WERI-Rb-1 (cell line): ENCODE measurements at regions not wholly inside any gene's neighbourhood (a gene's known extent, or its start where the extent isn't known, plus 50 kb on each side); places are given as distances from the start of the nearest gene placed in this dataset.
"Not testable (repeated sequence)": the region's sequence is repeated elsewhere in the genome, so short reads cannot be mapped to it uniquely, and the experiment has no call there.

Experiments used
- DNase-seq: peaks from one replicate; pipeline ENCODE4 v3.0.0-alpha.2; 2020
- H3K27ac ChIP-seq: fragments of 250-450 bp; sonication (Bioruptor Pico); 2 replicates; pipeline ENCODE4 v1.5.1; 2020; ENCODE audit warnings: mild to moderate bottlenecking, moderate library complexity
- H3K27me3 ChIP-seq: fragments of 250-450 bp; sonication (Bioruptor Pico); 2 replicates; pipeline ENCODE4 v1.5.1; 2021; ENCODE audit warnings: mild to moderate bottlenecking, low read depth, moderate library complexity; ENCODE audit not compliant: insufficient read depth, severe bottlenecking
- H3K36me3 ChIP-seq: fragments of 250-450 bp; sonication (Bioruptor Pico); 2 replicates; pipeline ENCODE4 v1.5.1; 2020; ENCODE audit warnings: mild to moderate bottlenecking, moderate library complexity
- H3K4me3 ChIP-seq: 2 replicates; pipeline ENCODE4 v1.5.1; 2011; ENCODE audit warnings: low read depth, mild to moderate bottlenecking, control low read depth, low read length
- H3K9me3 ChIP-seq: fragments of 250-450 bp; sonication (Bioruptor Pico); 2 replicates; pipeline ENCODE4 v1.5.1; 2021; ENCODE audit warnings: mild to moderate bottlenecking, moderate library complexity; ENCODE audit not compliant: severe bottlenecking

DNA sequence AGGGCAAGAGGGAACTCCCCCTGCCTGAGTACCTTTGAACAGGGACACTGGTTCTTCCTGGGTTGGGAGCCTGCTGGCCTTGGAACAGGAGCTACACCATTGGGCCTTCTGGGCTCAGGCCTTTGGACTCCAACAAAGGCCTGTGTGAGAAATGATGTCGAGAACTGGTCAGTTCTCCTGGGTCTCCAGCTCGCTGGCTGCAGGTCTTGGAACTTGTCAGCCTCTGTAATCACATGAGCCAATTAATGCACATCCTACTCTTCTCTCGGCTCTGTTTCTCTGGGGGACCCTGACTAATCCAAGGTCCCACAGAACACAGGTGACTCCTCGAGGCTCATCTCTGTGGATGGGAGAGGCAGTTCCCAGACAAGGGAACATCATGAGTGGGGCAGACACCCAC, 104.7 kb upstream of the PLGLB2 start:
- not testable (repeated sequence) for DNase-seq, H3K27me3 ChIP-seq, H3K9me3 ChIP-seq, H3K4me3 ChIP-seq, H3K27ac ChIP-seq, H3K36me3 ChIP-seq

DNA sequence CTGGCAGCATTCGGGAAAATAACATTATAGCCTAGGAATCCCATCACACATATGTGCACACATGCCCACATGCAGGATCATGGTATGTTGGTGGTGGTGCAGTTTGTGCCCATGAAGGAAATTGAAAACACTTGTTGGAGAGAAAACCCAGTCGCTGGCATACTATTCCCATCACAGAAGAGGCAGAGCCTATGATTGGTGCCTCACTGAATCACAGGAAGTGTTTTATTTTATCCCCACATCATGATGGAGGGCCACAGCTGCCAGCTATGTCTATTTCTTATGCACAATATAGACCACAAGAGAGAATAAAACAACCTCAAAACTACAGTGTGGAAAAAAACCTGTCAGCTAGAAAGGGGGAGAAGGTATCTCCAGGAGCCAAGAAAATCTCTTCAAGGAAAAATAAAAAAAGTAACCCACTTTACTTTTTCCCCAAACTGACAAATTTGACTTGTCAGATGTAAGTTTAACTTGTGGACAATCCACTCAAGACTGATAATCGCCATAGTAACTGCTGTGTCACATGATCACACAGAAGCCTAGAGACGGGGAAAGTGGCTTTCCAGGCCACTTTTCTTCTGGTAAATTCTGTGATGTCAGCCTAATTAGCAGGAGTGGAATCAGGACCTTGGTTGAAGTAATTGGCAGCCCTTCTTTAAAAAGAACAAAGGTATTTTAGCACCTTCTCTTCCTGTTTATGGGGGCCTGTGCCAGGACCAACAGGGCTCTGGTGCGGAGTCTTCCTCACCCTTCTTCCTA, 100.0 kb upstream of the PLGLB2 start:
- not testable (repeated sequence) for H3K4me3 ChIP-seq, H3K36me3 ChIP-seq, H3K9me3 ChIP-seq, DNase-seq, H3K27me3 ChIP-seq, H3K27ac ChIP-seq

DNA sequence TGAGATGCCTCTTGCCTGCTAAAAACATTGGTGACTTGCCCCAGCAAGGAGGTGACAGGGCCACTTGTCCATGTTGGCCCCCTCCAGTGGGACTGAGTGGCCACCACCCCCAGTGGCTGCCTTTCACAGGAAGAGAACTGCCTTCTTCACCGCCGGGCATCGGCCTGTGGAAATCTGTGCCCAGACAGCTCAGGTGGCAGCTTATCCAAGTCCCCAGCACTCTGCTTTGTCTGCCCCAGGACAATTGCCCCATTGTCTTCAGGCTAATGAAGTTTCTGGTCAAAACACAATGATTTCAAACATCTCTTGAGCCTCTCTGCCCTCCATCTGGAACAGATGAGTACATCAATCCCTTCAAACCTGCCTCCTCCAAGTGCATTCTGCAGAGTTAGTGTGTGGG, 99.1 kb upstream of the PLGLB2 start:
- not testable (repeated sequence) for H3K27ac ChIP-seq, H3K4me3 ChIP-seq, H3K36me3 ChIP-seq, H3K9me3 ChIP-seq, DNase-seq, H3K27me3 ChIP-seq

GRCh38 chr2:87649871-87650270, 98.0 kb upstream of the PLGLB2 start:
- H3K36me3 ChIP-seq, H3K27ac ChIP-seq, H3K9me3 ChIP-seq, DNase-seq, H3K27me3 ChIP-seq, H3K4me3 ChIP-seq: not testable (repeated sequence)

DNA sequence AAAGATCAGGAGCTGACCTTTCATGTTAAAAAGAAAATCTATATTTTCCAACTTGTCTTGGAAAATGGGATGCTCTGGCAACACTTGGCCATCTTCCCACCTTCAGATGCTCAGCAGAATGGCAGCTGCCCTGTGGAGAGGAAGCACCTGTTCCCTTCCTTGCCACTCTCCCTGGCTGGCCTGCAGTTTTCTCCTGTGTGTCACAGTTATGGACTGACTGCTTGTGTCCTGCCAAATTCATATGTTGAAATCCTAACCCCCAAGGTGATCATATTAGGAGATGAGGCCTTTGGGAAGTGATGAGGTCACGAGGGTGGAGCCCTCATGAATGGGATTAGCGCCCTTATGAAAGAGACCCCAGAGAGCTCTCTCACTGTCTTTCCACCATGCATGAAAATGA, 97.0 kb upstream of the PLGLB2 start:
- H3K9me3 ChIP-seq, H3K4me3 ChIP-seq, H3K27me3 ChIP-seq, DNase-seq, H3K27ac ChIP-seq, H3K36me3 ChIP-seq: not testable (repeated sequence)

GRCh38 chr2:87651589-87651988, 96.3 kb upstream of the PLGLB2 start:
- H3K4me3 ChIP-seq, H3K36me3 ChIP-seq, DNase-seq, H3K27me3 ChIP-seq, H3K27ac ChIP-seq, H3K9me3 ChIP-seq: not testable (repeated sequence)

DNA sequence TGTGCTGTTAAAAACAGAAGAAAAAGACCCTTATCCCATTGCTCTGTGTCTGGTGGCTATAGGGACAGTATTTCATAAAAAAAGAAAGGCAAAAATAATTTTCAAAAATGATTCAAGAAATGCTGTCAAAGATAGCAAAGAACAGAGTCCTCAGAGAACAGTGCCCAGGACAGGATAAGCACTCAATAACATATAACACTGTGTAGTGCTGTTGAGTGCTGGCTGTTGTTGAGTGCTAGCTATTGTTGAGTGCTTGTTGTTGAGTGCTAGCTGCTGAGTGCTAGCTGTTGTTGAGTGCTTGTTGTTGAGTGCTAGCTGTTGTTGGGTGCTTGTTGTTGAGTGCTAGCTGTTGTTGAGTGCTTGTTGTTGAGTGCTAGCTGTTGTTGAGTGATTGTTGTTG, 94.5 kb upstream of the PLGLB2 start:
- not testable (repeated sequence) for H3K27ac ChIP-seq, H3K4me3 ChIP-seq, DNase-seq, H3K36me3 ChIP-seq, H3K27me3 ChIP-seq, H3K9me3 ChIP-seq

- H3K4me3 ChIP-seq, H3K27ac ChIP-seq, H3K27me3 ChIP-seq, DNase-seq, H3K9me3 ChIP-seq, H3K36me3 ChIP-seq: not testable (repeated sequence)
These were observed 93.6 kb upstream of the PLGLB2 start for GRCh38 chr2:87654136-87654814.

DNA sequence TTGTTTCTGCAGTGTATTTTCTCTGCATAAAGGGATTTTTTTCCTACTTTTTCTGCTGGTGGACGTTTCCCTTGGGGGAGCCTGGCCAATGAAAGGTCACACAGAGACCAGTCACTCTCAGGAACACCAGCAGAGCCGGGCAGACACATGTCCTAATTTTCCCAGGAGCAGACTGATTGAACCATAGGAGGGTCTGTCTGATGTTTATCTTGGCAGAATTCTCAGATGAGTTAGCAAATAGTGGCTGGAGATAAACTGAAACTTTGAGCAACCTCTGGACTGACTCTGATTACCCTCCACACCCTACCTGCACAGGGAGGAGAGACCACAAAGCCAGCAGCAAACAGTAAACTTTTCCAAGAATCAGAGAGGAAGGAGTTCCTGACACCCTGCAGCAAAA, 90.0 kb upstream of the PLGLB2 start:
- H3K27ac ChIP-seq, DNase-seq: not testable (repeated sequence)

GRCh38 chr2:87658357-87658756, 89.5 kb upstream of the PLGLB2 start:
- DNase-seq, H3K36me3 ChIP-seq, H3K27me3 ChIP-seq, H3K4me3 ChIP-seq, H3K9me3 ChIP-seq, H3K27ac ChIP-seq: not testable (repeated sequence)

More for the DNA sequence above, 90.0 kb upstream of the PLGLB2 start:
- H3K27me3 ChIP-seq, H3K9me3 ChIP-seq, H3K4me3 ChIP-seq, H3K36me3 ChIP-seq: not testable (repeated sequence)

DNA sequence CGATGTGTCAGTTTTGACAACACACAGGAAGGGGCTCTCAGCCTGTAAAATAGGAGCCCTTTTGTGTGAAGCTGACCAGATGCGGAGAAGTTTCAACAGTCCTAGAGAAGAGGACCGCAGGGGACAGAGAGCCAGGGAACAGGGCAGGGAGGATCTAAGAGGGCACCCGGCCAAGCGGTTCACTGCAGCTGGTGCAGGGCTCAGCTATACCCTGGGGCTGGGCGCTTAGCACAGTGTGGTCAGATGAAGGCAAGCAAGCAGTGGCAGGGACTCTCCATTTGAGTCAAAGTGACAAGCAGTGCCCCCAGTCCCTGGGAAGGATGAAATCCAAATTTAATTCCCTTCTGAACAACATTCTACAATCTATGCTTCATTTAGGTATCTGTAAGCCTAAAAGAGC, 88.9 kb upstream of the PLGLB2 start:
- H3K27ac ChIP-seq, H3K27me3 ChIP-seq, DNase-seq, H3K9me3 ChIP-seq, H3K4me3 ChIP-seq, H3K36me3 ChIP-seq: not testable (repeated sequence)

DNA sequence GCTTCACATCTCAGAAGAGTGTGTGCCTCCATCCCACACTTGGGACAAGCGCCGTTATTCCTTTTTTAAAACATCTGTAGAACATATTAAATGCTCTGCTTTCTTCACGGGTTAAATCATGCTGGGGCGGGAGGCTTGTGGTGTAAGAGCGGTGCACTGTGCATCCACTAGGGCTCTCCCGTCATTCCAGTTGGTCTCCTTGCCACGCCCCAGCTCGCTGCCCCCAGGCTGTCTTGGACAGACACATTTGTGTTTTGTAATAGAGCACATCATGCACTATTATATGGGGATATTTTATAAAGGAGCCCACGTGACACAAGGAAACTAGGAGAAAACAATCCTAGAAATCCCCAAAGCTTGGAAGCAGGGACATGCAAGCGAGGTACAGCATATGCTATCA, 87.7 kb upstream of the PLGLB2 start:
- H3K9me3 ChIP-seq, H3K27me3 ChIP-seq, H3K27ac ChIP-seq, H3K4me3 ChIP-seq, DNase-seq, H3K36me3 ChIP-seq: not testable (repeated sequence)

- H3K4me3 ChIP-seq, H3K9me3 ChIP-seq, H3K27me3 ChIP-seq, DNase-seq, H3K36me3 ChIP-seq, H3K27ac ChIP-seq: not testable (repeated sequence)
These were observed 85.3 kb upstream of the PLGLB2 start for GRCh38 chr2:87662316-87663290.

DNA sequence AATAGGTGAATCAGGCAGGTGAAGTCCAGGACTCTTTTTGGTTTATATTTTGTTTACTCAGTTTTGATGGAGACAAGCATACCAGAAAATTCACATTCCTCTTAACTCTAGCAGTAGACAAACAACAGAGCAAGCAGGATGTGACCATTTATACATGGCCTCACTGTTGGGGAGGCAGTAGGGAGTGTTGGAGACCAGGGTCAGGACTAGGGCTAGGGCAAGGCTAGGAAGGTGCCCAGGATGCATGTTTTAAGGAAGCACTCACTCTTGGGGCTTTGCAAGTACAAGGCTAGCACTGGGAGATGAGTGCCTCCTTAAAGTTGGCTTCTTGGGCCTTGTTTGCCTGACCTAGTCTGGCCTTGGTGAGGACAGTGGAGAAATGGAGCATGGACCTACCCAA, 84.5 kb upstream of the PLGLB2 start:
- DNase-seq, H3K9me3 ChIP-seq, H3K36me3 ChIP-seq, H3K4me3 ChIP-seq, H3K27ac ChIP-seq, H3K27me3 ChIP-seq: not testable (repeated sequence)
